Heart left ventricle (tissue), 16 donors: ENCODE measurements at regions not wholly inside any gene's neighbourhood (a gene's known extent, or its start where the extent isn't known, plus 50 kb on each side); places are given as distances from the start of the nearest gene placed in this dataset.

Source experiments
- ATAC-seq, 4 donors: fragments of 200-7000 bp; cut with Tn5 transposase; one replicate each; pipeline ENCODE4 v1.9.1; 2020 to 2022; ENCODE audit warnings: moderate library complexity in 4 of 4, mild to moderate bottlenecking in 3 of 4, moderate number of reproducible peaks in 1 of 4
- DNase-seq, 5 donors: peaks; one replicate each; pipeline ENCODE4 v3.0.0-alpha.2; 2020
- H3K27ac ChIP-seq, 12 donors: fragments of 200-600 bp; sonication (generic) in 4 of 12; one replicate each; pipeline versions ENCODE4 v1.5.0 to v1.8.0; 2016 to 2022; ENCODE audit warnings: mild to moderate bottlenecking in 2 of 12
- H3K27me3 ChIP-seq, 9 donors: fragments of 200-600 bp; sonication (generic) in 2 of 9; one replicate each; pipeline versions ENCODE4 v1.5.1 to v1.8.0; 2016 to 2022; ENCODE audit warnings: mild to moderate bottlenecking in 3 of 9
- H3K36me3 ChIP-seq, 9 donors: fragments of 200-600 bp; sonication (generic) in 2 of 9; one replicate each; pipeline versions ENCODE4 v1.5.0 to v1.8.0; 2018 to 2022; ENCODE audit warnings: mild to moderate bottlenecking in 2 of 9
- H3K4me1 ChIP-seq, 12 donors: fragments of 200-600 bp; sonication (generic) in 4 of 12; one replicate each; pipeline versions ENCODE4 v1.5.0 to v1.8.0; 2016 to 2022; ENCODE audit warnings: mild to moderate bottlenecking in 3 of 12
- H3K4me3 ChIP-seq, 12 donors: fragments of 200-600 bp; sonication (generic) in 4 of 12; one replicate each; pipeline versions ENCODE4 v1.5.0 to v1.8.0; 2017 to 2022; ENCODE audit warnings: mild to moderate bottlenecking in 9 of 12, moderate library complexity in 4 of 12
- H3K9me3 ChIP-seq, 12 donors: fragments of 200-600 bp; sonication (generic) in 4 of 12; one replicate each; pipeline versions ENCODE4 v1.5.0 to v1.8.0; 2016 to 2022; ENCODE audit warnings: mild to moderate bottlenecking in 1 of 12
- POLR2A ChIP-seq, 2 donors: fragments of 450-650 bp; IDR thresholded peaks; one replicate each; pipeline ENCODE4 v1.6.1; 2017; ENCODE audit warnings: antibody characterized with exemption in 2 of 2, mild to moderate bottlenecking in 2 of 2, moderate library complexity in 2 of 2
- WGBS, 4 donors: extraction: QIAGEN DNeasy Blood & Tissue Kit in 2 of 4; methylation state at CpG; one replicate each; pipeline versions ENCODE4 v1.1.5 to v1.1.7; 2013 to 2018; 5-methylcytosine and 5-hydroxymethylcytosine counted together
- intact Hi-C, 10 donors: fragments of 100-400 bp; cut with DNase I; formaldehyde crosslinking; loops; one replicate each; pipeline versions ENCODE4 v1.11.1 to v1.14.2; 2022
- TF ChIP-seq, protein P1 (sequence below), 12 donors: fragments of 200-600 bp; sonication (generic) in 4 of 12; IDR thresholded peaks; one replicate each; pipeline versions ENCODE4 v1.5.0 to v1.8.0; 2018 to 2022; ENCODE audit warnings: antibody characterized with exemption in 12 of 12, mild to moderate bottlenecking in 5 of 12
- donor health status: ischemic (EF 13 %, LVEDD 7.1; RV severe dilation, severe dysfunction).
- donor health status: healthy with polysubstance abuse.
- donor health status: DM: no; HTN: yes; CAD: no.
- donor health status: DM: no; HTN: no; CAD: no.
- donor health status: ischemic (EF 25% LVEDD 6.9; RV normal size, moderate dysfunction).
- donor health status: ischemic (EF 25% LVEDD 5.7; RV mildly dilated, moderate dysfunction).
- donor health status: healthy.
- donor health status: DM: yes; HTN: yes; CAD: no.
- donor health status: ischemic (EF 35%, LVEDD 5.7; RV mildly dilated, moderate dysfunction).
- donor health status: nonischemic (EF 11% LVEDD 7.7; RV severe dilation, severe dysfunction).
- donor health status: DM: yes; HTN: yes; CAD: no.
- donor health status: PGD.
- donor health status: ischemic (EF 29% LVEDD 5.4; RV normal size, mild dysfunction).
- donor health status: nonischemic (EF 23%, LVEDD 6.1; RV moderate dilation, normal function).

DNA sequence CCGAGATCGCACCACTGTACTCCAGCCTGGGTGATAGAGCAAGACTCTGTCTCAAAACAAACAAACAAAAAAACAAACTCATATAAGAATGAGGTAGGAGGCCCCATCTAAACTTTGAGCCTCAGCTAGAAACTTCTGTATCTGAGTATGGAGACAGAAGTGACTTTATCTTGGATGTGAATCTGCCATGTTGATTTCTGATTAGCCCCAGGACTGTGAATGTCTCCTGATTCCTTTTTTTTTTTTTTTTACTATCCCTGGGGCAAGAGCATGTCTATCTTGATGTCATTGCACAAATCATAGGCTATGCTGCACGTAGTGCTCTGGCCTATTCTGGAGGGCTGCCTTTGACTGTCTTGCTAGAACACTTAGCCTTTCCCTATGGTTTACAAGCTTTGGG is 211.0 kb downstream of the PTPRU start:
- TF ChIP-seq POLR2A (IDR thresholded peaks at IDR 0.05): no peak
- TF ChIP-seq, protein P1, sequence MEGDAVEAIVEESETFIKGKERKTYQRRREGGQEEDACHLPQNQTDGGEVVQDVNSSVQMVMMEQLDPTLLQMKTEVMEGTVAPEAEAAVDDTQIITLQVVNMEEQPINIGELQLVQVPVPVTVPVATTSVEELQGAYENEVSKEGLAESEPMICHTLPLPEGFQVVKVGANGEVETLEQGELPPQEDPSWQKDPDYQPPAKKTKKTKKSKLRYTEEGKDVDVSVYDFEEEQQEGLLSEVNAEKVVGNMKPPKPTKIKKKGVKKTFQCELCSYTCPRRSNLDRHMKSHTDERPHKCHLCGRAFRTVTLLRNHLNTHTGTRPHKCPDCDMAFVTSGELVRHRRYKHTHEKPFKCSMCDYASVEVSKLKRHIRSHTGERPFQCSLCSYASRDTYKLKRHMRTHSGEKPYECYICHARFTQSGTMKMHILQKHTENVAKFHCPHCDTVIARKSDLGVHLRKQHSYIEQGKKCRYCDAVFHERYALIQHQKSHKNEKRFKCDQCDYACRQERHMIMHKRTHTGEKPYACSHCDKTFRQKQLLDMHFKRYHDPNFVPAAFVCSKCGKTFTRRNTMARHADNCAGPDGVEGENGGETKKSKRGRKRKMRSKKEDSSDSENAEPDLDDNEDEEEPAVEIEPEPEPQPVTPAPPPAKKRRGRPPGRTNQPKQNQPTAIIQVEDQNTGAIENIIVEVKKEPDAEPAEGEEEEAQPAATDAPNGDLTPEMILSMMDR (IDR thresholded peaks at IDR 0.05): no peak
- ATAC-seq (no peak), DNase-seq (no peak)
- Histone ChIP-seq H3K9me3 (no peaks in the 10 kb centered on the region), H3K27me3 (peaks cover 0 to 50% (median 9%) of the 10 kb centered on the region in 9 donors), H3K4me3 (no peak overlapping the region), H3K27ac (no peak overlapping the region), H3K36me3 (no peaks in the 10 kb centered on the region), H3K4me1 (no peaks in the 10 kb centered on the region)
- intact Hi-C loops: no loop called here
- 77 to 89% (median 81%) methylated on average over 3 of the region's 3 CpGs for WGBS, 4 donors

DNA sequence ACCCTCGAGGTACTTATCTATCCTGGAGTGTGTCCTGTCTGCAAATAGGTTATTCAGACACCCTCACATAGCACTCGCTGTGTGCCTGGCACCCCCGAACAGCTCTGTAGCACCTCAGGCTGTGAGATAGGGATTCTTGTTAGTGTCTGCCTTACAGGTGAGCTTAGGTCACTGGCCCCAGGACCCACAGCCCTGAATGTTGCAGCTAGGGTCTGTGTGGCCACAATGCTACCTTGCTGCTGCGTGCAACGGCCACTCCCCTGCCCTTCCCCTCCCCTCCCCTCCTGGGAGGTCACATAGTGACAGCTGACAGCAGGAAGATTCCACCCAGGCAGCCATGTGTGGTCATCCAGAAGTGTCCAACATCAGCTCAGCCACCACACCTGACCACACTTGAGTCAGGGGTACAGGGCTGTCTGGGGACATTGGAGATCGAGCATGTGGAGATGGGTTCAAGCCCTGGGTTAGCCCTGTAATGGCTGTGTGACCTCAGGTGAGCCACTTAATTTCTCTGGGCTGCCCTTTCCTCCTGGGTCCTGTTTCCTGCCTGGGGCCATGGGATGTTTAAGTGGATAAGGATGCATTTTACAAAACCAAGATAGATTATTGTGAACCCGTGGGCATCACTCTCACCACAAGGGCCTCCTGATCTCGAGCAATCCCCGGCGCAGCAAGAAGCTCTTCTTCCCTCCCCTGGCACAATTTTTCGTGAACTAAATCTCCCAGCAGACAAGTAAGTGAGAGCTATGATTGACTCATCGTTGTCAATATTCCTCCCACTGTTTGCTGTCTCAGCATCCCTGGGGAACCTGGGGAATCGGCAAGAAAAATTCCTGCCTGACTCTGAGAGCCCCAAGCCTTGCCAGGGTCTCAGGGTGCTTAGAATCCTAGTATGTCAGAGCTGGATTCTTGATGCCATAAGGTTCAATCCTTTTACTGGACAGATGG is 208.7 kb downstream of the PTPRU start:
- no peak for DNase-seq
- TF ChIP-seq POLR2A (IDR thresholded peaks at IDR 0.05): no peak
- TF ChIP-seq, protein P1 (IDR thresholded peaks at IDR 0.05): no peak
- ATAC-seq: no peak
- H3K4me1 ChIP-seq: no peaks in the 10 kb centered on the region
- WGBS, 4 donors: 52 to 60% (median 57%) methylated on average over 11 to 13 of the region's 13 CpGs
- peaks cover 0 to 52% (median 17%) of the 10 kb centered on the region in 9 donors for H3K27me3 ChIP-seq
- intact Hi-C loops: no loop called here
- no peaks in the 10 kb centered on the region for H3K9me3 ChIP-seq
- no peak overlapping the region for H3K4me3 ChIP-seq
- no peak overlapping the region for H3K27ac ChIP-seq
- H3K36me3 ChIP-seq: no peaks in the 10 kb centered on the region

DNA sequence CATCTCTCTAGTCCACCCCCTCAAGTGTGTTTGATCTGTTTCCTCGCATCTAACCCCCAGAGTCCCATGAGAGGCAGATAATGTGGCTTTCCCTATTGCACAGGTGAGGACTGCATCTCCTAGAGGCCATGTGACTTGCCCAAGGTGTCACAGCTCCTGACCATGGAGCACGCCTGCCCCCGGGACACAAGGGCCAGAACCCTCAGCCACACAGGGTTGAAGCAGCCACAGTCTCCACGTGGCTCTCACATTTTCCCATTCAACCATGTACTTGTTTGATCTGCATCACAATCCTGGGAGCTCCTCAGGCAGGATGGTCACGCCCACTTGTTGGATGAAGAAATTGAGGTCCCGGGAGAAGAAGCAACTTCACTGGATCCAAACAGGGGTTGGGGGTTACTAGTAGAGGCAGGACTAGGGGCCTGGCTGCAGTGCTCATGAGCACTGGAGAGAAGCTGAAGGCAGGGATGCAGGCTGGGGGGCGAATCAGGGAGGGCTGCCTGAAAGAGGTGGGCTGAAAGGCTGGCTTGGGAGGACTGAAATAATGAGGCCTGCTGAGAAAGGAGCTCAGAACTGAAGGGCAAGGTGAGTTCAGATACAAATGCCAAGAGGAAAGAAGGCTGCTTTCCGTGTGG is 207.9 kb downstream of the PTPRU start:
- intact Hi-C loops: no loop called here
- no peak for ATAC-seq
- TF ChIP-seq, protein P1 (IDR thresholded peaks at IDR 0.05): no peak
- no peak for TF ChIP-seq POLR2A (IDR thresholded peaks at IDR 0.05)

More for the DNA sequence above, 207.9 kb downstream of the PTPRU start:
- no peak overlapping the region for H3K27ac ChIP-seq
- no peaks in the 10 kb centered on the region for H3K4me1 ChIP-seq
- H3K4me3 ChIP-seq: no peak overlapping the region
- H3K27me3 ChIP-seq: peaks cover 0 to 52% (median 23%) of the 10 kb centered on the region in 9 donors
- WGBS, 4 donors: 63 to 71% (median 67%) methylated on average over 8 of the region's 8 CpGs
- H3K9me3 ChIP-seq: no peaks in the 10 kb centered on the region
- DNase-seq: no peak
- no peaks in the 10 kb centered on the region for H3K36me3 ChIP-seq
